ENCODE measurements at regions not wholly inside any gene's neighbourhood (a gene's known extent, or its start where the extent isn't known, plus 50 kb on each side); places are given as distances from the start of the nearest gene placed in this dataset.
"Not testable (repeated sequence)": the region's sequence is repeated elsewhere in the genome, so short reads cannot be mapped to it uniquely, and the experiment has no call there.

GRCh38 chr6:156455847-156456246 lies 321.3 kb upstream of the ARID1B start:
- DNase-seq (ENCODE audit: low read depth in 4 of 4, low spot score in 1 of 4), result no peak

GRCh38 chr6:156454867-156455266 lies 322.3 kb upstream of the ARID1B start:
- no peak for DNase-seq (ENCODE audit: low read depth in 4 of 4, low spot score in 1 of 4)

GRCh38 chr6:156451726-156452125 lies 325.5 kb upstream of the ARID1B start:
- DNase-seq (ENCODE audit: low read depth in 4 of 4, low spot score in 1 of 4), result no peak

- DNase-seq (ENCODE audit: low read depth in 4 of 4, low spot score in 1 of 4), result no peak
Observed at GRCh38 chr6:156451088-156451487, 326.1 kb upstream of the ARID1B start.

GRCh38 chr6:156450421-156450820 lies 326.8 kb upstream of the ARID1B start:
- DNase-seq (ENCODE audit: low read depth in 4 of 4, low spot score in 1 of 4), result no peak

- DNase-seq (ENCODE audit: low read depth in 4 of 4, low spot score in 1 of 4), result no peak
Observed at GRCh38 chr6:156449569-156449968, 327.6 kb upstream of the ARID1B start.

- DNase-seq (ENCODE audit: low read depth in 4 of 4, low spot score in 1 of 4), result no peak
Observed at GRCh38 chr6:156449128-156449527, 328.1 kb upstream of the ARID1B start.

GRCh38 chr6:156448579-156448978 lies 328.6 kb upstream of the ARID1B start:
- no peak for DNase-seq (ENCODE audit: low read depth in 4 of 4, low spot score in 1 of 4)

- no peak for DNase-seq (ENCODE audit: low read depth in 4 of 4, low spot score in 1 of 4)
Observed at GRCh38 chr6:156440688-156441087, 336.5 kb upstream of the ARID1B start.

GRCh38 chr6:156438350-156438923 lies 338.7 kb upstream of the ARID1B start:
- DNase-seq (ENCODE audit: low read depth in 4 of 4, low spot score in 1 of 4), result no peak

- no peak for DNase-seq (ENCODE audit: low read depth in 4 of 4, low spot score in 1 of 4)
Observed at GRCh38 chr6:156437121-156437879, 339.9 kb upstream of the ARID1B start.

- no peak for DNase-seq (ENCODE audit: low read depth in 4 of 4, low spot score in 1 of 4)
Observed at GRCh38 chr6:156434795-156435190, 342.4 kb upstream of the ARID1B start.

- no peak for DNase-seq (ENCODE audit: low read depth in 4 of 4, low spot score in 1 of 4)
Observed at GRCh38 chr6:156434049-156434794, 343.0 kb upstream of the ARID1B start.

GRCh38 chr6:156432543-156432942 lies 344.6 kb upstream of the ARID1B start:
- DNase-seq (ENCODE audit: low read depth in 4 of 4, low spot score in 1 of 4), result no peak

GRCh38 chr6:156430386-156430785 lies 346.8 kb upstream of the ARID1B start:
- no peak for DNase-seq (ENCODE audit: low read depth in 4 of 4, low spot score in 1 of 4)

- DNase-seq (ENCODE audit: low read depth in 4 of 4, low spot score in 1 of 4), result no peak
Observed at GRCh38 chr6:156427345-156427744, 349.8 kb upstream of the ARID1B start.

- DNase-seq (ENCODE audit: low read depth in 4 of 4, low spot score in 1 of 4), result no peak
Observed at GRCh38 chr6:156425359-156426020, 351.7 kb upstream of the ARID1B start.

- no peak for DNase-seq (ENCODE audit: low read depth in 4 of 4, low spot score in 1 of 4)
Observed at GRCh38 chr6:156423829-156424228, 353.3 kb upstream of the ARID1B start.

- no peak for DNase-seq (ENCODE audit: low read depth in 4 of 4, low spot score in 1 of 4)
Observed at GRCh38 chr6:156423075-156423474, 354.1 kb upstream of the ARID1B start.

GRCh38 chr6:156421933-156422332 lies 355.2 kb upstream of the ARID1B start:
- DNase-seq (ENCODE audit: low read depth in 4 of 4, low spot score in 1 of 4), result no peak

GRCh38 chr6:156421301-156421700 lies 355.9 kb upstream of the ARID1B start:
- not testable (repeated sequence) for DNase-seq (ENCODE audit: low read depth in 4 of 4, low spot score in 1 of 4)
